GM18507 (cell line): ENCODE measurements at regions not wholly inside any gene's neighbourhood (a gene's known extent, or its start where the extent isn't known, plus 50 kb on each side); places are given as distances from the start of the nearest gene placed in this dataset.

ENCODE experiments used
- DNase-seq: peaks from one replicate; pipeline ENCODE4 v3.0.0; 2011; ENCODE audit warnings: low read depth; ENCODE audit not compliant: insufficient read length; ENCODE audit errors: extremely low spot score
- FAIRE-seq: peaks from 2 replicates; lab custom pipeline; 2011; peaks lifted over from hg19 to GRCh38; lab: Jason Lieb, UNC

DNA sequence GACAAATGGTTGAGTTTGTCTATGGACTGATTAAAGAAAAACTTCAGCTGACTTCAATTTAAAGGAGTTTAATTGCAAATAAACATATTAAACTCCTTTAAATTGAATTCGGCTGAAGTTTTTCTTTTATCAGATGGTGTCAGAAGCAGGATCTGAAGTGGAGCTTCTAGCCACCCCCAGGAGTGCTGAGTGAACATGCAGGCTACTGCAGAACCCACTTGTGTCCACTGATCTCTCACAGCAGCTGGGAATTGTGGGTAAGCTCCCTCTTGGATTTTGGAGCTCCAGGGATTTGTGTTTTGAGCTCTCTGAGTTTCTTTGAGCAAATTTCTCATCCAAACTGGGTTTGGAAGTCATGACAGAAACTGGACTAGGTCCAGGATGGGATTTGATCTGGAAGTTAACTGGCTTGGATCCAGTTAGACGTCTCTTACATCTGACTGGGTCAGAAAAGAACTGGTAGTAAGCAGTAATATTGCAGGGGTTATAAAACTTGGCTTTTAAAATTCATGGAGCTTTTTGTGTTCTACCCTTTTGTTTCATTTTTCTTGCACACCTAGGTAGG is 95.8 kb upstream of the UST start:
- no peak for FAIRE-seq

DNA sequence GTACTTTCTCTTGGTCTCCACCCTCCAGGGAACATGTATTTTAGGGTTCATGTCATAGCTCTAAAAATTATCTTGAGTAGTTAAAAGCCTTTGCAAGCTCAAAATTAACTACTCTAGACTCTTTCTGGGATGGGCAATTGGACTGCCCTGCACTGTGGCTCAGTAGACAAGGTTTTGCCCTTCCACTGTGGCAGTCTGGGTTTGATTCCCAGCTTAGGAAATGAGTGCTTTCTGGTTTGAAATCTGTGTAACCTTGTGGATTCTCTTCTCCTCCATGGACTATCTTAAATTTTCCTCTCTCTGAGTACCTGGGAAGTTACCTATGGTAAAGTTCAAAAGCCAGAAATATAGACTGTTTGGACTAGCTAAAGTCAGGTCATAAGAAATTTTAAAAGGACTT is 94.6 kb upstream of the UST start:
- no peak for FAIRE-seq
- no peak for DNase-seq

More for the DNA sequence above, 95.8 kb upstream of the UST start:
- no peak for DNase-seq

DNA sequence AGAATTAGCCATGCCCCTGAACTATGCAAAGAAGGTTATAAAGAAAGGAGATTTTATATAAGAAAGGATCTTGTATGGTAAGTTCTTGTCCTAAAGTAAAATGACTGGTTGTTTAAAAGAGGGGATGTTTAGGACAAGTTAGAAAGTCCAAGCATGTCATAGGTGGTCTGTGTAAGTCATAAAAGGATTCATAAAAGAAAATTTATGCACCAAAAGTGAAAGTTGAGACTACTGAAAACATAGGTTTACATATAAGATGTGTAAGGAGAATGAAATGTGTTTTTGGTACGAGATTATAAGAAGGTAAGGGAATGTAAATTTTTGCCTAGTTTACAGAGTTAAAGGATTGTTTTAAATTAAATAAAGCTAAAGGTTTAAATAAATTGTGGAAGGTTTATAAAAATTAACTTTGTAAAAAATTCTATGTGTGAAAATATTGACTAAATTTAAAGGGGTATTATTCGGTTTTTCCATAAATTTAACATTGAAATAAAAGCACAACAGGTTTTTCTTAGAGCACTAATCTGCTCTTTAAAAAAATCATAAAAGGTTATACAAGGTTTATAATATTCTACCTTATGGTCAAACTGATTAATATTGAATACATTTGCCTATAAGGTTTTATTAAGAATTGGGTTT is 93.6 kb upstream of the UST start:
- FAIRE-seq, result no peak
- no peak for DNase-seq

DNA sequence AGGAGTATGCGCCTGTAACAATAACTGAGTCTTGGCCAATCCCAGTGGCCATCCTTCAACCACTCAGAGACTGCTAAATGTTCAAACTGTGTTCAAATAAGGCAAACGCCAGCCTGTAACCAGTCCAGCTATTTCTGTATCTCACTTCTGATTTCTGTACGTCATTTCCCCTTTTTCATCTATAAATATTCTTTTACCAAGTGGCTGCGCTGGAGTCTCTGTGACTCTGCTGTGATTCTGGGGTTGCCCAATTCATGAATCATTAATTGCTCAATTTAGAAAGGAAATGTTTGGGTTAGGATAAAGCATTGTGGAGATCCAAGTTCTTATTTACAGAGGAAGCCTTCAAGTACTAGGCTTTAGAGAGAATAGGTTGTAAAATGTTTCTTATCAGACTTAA is 89.8 kb upstream of the UST start:
- DNase-seq (no peak), FAIRE-seq (peak; percentile 54)

DNA sequence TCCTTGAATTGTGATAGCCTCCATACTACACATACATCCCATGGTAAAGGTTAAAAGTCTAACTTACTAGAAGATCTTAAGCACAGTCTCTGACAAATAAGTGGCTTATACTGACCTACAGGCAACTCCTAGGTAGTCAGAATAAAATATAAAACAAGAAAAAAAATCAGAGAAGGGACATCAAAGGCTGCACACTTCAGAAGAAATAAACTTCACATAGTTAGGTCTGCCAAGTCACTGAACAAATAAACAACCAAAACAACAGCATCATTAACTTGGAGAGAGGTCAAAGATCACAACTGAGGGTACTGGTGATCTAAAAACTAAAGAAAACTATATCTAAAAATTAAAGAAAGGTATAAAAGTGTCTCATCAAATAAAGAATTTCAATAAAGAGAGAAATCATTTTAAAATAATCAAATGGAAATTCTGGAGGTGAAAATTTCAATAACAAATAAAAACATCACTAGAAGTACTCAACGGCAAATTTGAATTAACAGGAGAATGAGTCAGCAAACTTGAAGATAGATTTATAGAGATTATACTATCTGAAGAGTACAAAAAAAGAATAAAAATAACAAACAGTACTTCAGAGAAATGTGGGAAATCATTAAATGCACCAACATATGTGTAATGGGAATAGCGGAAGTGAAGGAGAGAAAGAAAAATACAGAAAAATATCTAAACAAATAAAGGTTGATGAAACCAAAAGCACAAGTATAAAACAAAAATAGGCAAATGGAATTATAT is 88.0 kb upstream of the UST start:
- no peak for DNase-seq
- no peak for FAIRE-seq

DNA sequence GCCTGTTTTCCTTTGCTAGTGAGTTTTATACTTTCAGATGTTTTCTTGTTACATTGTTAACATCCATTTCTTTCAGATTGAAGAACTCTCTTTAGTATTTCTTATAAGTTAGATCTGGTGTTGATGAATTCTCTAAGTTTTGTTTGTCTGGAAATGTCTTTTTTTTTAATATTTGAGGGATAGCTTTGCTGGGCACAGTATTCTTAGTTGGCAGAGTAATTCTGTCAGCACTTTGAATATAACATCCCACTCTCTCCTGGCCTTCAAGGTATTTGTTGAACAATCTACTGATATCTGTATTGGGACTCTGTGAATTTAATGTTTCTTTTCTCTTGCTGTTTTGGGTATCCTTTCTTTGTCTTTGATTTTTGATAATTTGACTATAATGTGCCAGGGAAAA is 79.4 kb upstream of the UST start:
- FAIRE-seq (no peak), DNase-seq (no peak)

DNA sequence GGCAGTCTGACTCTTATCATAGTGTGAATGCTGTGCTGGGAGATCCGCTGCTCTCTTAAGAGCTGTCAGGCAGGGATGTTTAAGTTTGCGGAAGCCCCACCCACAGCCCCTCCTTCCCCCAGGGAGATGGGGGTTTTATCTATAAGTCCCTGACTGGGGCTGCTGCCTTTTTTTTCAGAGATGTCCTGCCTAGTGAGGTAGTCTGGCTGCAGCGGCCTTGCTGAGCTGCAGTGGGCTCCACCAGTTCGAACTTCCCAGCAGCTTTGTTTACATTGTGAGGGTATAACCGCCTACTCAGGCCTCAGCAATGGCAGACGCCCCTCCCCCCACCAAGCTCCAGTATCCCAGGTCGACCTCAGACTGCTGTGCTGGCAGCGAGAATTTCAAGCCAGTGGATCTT is 75.7 kb upstream of the UST start:
- FAIRE-seq, result no peak
- no peak for DNase-seq

DNA sequence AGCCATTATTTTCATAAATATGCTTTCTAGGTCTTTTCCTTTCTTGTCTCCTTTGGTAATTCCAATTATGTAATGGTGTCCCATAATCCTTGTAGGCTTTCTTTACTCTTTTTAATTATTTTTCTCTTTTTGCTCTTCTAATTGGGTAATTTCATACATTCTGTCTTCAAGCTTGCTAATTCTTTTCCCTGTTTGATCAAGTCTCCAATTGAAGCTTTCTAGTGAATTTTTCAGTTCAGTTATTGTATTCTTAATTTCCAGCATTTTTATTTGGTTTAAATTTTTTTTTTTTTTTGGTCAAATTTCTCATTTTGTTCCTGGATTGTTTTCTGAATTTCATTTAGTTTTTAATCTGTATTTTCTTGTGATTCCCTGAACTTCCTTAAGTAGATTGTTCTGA is 74.9 kb upstream of the UST start:
- FAIRE-seq, result no peak
- no peak for DNase-seq

DNA sequence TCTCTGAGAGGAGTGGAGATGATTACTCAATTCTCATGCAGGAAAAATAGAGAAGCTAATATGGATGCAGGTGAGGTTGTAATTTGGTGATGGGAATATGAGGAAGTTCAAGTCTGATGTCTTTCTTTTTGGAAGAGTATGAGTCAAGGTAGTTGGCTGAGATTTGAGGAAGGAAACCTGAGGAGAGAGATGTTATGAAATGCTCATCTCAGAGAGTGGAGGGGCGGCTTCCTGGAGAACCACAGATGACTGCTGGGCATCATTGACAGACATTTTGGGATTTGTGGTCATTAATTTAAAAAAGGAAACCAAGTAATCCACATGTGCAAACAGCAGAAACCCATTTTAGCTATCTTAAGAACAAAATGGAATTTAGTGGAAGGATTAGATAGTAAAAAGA is 72.5 kb upstream of the UST start:
- DNase-seq (no peak), FAIRE-seq (no peak)

DNA sequence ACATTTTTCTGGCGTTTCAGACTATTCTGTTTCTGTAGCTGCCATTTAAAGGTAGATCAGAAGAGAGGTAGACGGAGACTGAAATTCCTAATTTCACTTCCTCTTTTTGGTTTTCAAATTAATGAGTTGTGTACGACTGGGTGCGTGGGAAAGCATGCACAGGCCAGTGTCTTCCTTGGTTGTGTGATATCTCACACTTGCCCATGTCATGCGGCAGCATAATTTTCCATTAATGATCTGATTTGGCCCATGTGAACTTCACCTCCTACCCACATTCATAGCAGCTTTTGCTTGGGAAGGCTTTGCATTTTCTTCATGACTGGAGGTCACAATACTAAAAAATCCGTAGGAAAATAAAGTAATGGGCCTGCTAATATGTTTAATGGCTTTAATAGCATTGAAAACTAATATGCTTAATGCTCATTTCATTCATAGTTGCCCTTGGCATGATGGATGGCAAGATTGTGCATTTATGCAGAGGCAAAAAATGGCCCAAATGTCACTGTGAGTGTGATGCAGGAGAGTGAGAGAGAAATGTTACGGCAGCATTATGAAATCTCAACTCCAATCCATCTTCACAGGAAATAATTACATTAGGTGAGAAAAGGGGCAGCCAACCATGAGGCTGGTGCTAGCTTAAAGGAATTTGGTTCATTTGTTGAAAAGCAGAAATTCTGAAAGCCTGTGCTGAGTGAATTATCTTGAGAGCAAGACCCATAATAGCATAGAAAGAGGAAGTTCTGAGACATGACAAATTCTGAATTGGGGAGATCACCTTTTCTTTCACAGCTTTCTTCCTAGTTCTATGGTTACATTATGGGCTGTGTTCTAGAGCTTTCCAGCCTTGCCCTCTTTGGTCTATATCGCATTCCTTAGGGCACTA is 69.0 kb upstream of the UST start:
- DNase-seq (peak; percentile 35), FAIRE-seq (peak; percentile 98)

DNA sequence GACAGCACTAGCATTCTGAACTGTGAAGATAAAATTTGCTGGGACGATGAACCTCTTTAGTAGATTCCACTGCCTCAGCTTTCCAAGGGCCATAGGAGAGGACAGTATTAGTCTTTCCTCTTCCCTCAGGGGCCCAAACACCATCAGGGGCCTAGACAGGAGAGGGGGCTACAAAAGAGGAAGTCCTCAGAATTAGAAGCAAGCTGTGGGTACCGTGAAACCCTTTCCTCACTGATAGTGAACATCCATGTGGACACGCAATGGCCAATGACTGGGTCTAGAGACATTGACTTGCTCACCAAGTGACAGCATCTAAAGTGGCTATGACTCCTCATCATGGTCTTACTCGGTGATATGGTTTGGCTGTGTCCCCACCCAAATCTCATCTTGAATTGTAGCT is 68.1 kb upstream of the UST start:
- DNase-seq, result no peak
- FAIRE-seq, result no peak

DNA sequence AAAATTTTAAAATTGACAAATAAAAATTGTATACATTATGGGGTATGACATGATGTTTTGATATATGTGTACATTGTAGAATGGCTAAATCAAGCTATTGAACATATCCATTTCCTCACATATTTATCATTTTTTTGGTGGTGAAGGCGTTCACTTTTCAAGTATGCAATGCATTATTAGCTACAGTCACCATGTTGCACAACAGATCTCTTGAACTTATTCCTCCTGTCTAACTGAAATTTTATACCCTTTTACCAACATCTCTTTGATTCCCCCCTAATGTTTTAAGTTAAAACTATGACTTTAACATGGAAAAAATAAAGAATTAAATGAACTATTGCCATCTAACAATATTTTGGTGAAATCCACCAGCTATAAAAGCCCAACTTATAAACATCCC is 65.2 kb upstream of the UST start:
- no peak for DNase-seq
- FAIRE-seq, result no peak

DNA sequence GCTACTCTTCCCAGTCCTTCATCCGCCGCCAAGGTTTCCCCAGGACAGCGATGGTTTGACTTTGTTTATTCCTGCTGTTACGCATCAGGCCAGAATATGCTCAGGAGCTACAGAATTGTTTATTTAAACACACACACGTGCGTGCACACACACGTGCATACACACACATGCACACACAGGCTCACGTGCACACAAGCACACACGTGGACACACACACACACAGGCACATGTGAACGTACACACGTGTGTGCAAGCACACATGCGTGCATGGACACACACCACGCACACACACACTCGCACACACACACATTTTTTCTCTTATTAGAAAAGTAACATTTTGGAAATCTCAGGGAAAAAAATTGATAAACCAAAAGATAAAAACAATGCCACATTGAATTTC is 64.6 kb upstream of the UST start:
- DNase-seq, result no peak
- FAIRE-seq, result no peak

DNA sequence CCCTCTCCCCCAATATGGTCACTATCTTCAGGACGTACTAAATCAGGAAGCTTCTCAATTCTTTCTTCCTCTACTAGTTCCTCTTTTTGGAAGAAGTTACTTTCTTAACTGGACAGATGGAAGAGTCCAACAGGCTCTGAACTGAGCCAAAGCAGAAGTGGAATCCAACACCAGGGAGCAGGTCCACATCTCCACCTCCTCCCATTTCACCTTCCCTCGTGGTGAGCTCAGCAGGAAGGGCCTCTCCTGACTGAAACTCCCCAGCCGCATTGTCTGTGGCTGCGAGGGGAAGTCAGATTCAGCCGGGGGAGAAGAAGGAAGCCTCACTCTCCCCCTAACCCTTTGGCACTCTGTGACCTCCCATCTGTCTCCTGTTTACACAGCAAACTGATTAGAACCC is 63.8 kb upstream of the UST start:
- peak; percentile 67 for FAIRE-seq
- DNase-seq, result no peak

DNA sequence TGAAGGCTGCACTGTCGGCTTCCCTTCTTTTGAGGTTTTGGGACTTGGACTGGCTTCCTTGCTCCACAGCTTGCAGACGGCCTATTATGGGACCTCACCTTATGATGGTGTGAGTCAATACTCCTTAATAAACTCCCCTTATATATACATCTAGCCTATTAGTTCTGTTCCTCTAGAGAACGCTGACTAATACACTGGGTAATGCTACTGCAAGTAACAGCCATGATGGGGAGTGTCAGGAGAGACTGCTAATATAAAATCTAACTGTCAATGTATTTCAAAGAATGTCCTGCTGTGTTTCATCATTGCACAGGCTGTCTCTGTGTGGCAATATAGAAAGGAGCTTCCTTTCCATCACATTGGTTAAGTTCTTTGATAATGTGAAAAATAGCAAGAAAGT is 57.7 kb upstream of the UST start:
- no peak for FAIRE-seq
- DNase-seq, result no peak

DNA sequence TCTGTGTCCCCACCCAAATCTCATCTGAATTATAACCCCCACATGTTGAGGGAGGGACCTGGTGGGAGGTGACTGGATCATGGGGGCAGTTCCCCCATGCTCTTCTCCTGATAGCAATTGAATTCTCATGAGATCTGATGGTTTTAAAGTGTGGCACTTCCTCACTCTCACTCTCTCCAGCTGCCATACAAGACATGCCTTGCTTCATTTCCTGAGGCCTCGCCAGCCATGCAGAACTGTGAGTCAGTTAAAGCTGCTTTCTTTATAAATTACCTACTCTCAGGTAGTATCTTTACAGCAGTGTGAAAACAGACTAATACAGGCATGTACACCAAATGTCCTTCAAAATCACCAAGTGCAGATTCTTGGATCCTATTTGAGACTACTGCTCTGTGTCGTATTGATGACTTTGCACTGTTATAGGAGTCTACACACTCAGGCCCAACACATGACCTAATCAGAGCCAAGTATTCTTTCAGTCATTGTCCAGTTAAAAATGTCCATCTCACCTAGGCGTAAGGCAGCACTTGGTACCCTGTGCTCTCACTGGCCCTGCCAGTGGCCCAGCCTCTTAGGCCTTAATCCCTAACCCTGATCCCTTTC is 52.8 kb upstream of the UST start:
- DNase-seq (no peak), FAIRE-seq (peak; percentile 81)
